HG02798 (cell line): ENCODE measurements at regions not wholly inside any gene's neighbourhood (a gene's known extent, or its start where the extent isn't known, plus 50 kb on each side); places are given as distances from the start of the nearest gene placed in this dataset.
A peak's percentile ranks its signal among the peaks of the same experiment; 100 is the strongest.

ENCODE experiments used
- ATAC-seq: cut with Tn5 transposase; IDR thresholded peaks from one replicate; pipeline ENCODE4 v1.9.1; 2021; ENCODE audit warnings: mild to moderate bottlenecking; ENCODE audit not compliant: unreplicated experiment, poor library complexity

DNA sequence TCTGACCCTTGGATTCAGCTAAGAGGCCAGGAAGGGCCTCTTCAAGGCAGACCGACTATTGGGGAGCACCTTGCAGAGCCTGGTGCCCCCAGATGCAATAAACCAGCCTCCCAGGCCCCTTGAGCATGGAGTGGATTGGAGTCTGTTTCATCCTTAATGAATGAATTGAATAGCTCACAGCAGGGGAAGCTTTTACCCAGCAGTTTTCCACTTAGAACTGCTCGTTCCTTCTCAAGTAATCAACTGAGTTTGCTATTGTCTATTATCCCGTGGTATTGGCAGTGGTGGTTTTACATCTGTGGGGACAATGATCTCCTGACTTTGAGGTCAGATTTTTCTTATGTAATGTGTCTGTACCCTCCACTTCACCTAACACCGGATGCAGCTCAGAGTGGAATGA, 197.6 kb downstream of the AACS start:
- no peak for ATAC-seq

DNA sequence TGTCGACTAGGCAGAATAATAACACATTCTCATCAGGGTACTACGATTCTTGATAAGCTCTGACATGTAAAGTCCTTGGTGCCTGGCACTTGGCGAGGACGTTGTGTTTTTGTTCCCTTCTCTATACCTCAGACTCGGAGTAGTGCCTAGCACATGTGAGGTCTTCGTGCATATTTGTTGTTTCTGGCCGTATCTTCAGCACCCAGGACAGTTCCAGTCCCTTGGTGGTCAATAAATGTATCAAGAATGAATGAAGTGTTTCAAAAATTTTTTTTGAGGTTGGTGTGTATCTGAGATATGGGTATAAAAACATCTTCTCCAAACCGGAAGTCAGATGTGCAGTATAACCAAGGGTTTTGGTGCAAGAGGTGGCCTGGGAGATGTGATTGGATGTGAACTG, 198.2 kb downstream of the AACS start:
- ATAC-seq, result no peak

DNA sequence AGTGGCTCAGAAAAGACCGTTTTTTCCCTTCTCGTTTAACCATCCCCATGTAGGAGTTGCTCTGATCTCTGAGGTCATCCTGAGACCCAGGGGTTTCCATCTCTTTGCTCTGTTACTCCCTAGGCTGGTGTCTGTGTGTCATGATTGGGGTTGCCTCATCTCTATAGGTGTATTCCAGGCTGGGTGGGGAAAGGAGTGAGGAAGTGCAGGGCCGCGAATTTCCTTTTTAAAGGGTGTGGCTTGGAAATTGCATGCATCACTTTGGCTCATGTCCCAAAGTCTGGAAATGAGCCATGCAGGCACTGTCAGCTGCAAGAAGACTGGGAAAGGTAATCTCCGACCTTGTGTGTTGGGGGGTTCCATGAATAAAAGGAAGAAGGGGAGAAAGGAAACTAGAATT, 201.9 kb downstream of the AACS start:
- no peak for ATAC-seq

DNA sequence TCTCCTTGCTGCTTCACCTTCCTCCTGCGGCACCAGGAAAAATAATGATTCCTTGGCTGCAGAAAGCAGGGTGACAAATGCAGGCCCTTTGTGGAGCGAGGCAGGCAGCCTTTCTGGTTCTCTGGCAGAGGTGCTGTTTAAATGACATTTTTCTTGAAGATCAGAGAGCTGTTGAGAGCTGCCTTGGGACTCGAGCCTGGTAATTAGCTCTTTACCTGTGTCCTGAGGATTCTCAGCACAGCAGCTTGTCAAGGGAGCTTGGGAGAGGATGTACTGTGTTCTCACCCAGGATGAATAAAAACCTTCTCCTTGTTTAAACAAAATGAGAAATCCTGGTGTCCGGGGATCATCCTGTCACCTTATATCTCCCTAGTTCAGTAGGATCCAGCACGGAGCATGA, 204.0 kb downstream of the AACS start:
- ATAC-seq, result no peak

DNA sequence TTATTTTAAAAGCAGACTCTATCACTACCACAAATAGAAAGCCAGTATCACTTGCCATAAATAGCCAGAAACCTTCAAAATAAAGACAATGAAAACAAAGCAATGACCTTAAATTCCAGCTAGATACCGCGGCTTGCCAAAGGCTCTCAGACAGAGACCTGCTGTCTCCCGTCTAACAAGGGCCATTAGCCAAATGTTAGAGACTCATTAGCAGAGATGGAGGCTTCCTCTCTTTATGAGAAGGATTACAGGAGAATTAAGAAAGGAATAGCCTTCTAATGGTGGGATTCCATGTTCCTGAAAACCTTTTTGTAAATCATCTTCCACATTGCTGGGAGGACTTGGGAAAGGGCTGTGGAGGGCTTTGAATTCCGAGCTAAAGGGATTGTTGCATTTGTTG, 206.7 kb downstream of the AACS start:
- ATAC-seq, result no peak

DNA sequence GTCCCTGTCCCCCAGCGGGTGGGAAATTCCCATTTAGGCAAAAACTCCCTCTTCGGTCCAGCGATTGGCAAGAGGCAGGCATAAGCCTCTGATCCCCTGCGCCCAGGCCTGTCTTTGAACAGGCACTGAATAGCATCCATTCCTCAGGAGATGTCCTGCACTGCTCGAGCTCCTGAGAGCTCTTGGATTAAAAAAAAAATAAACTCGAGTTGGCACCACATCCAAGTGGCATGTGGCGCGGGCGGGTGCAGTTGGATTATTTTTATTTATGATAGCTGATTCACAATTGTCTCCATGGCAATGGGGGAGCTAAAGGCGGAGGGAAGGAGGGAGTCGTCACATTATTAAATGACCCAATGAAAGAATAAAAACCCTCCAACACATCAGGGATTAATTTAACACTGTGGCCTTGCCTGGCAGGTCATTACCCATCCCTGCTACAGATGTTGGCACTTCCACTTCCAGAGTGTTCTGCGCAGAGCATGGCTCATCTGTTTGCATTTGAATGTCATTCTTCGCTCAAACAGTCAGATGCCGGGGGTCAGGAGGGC, 207.2 kb downstream of the AACS start:
- no peak for ATAC-seq

DNA sequence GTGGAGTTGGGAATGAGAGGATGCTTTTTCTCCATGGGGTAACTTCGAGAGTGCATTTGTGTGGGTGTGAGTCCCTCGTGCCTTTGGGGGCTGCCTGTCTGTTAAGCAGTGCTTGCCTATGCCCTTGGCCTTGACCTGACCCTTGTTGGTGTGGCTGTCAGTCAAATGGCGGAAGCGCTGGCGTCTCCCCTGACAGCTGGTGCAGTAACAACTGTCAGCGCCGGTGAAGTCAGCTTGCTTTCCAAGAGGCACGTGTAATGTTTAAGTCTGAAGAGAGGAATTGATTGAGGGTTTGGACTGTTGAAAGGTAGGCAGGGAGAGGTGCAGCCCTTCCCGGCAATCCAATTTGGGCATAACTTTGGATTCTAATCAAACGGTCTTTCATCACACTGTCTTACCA, 211.3 kb downstream of the AACS start:
- ATAC-seq, result no peak

DNA sequence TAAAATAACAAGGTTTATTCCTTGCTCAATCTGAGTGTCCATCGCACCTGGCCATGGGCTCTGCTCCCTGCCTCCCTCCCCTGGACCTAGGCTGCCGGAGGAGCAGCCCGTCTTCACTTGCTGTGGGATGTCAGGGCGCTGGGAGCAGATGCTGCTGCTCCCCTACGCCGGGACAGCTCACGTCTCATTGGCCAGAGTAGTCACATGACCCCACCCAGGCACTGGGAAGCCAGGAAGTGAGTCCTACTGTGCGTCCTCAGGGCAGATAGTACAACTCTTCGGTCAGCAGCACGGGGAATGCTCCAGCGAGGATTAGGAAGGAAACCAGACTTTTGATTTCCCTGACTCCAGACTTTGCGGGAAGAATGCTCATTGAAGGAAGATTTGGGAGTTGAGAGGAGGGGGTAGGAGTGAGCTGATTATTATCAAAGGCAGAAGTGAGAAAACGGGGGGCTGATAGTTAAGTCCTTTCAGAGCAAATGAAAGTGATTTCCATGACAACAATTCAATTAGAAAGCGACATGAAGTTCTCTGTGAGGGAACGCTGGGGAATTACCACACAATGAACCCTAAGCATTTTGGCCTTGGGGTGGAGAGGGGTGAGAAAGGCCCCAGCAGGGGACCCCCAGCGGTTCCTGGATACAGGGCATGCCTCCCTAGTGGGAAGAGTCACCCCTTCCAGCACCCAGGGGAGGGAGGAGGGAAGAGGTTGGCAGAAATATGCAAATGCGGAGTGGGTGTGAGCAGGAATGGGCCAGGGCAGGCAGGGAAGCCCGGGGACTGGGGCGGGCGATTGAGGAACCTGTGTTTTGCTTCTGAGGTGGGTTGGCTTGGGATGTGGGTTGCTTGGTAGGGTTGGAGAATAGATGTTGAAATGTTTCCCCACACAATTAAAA, 215.5 kb downstream of the AACS start:
- ATAC-seq, result no peak

DNA sequence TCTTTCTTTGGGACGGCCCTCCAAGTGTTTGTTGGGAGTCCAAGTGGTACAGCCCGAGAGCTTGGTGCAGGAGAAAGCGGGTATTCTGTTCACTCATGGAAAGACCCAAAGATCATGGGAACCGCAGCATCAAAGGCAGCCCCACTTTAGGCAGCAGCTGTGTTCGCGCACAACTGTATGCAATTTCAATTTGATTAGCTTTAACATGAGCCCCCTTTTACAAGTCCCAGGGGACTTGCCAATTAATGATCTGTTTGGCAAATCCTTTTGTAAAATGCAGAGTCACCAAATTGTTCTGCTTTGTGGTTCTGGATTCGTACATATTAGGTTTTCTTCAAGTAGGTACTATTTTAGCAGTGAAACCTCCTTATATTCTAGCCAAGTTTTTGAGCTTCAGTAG, 217.7 kb downstream of the AACS start:
- no peak for ATAC-seq

DNA sequence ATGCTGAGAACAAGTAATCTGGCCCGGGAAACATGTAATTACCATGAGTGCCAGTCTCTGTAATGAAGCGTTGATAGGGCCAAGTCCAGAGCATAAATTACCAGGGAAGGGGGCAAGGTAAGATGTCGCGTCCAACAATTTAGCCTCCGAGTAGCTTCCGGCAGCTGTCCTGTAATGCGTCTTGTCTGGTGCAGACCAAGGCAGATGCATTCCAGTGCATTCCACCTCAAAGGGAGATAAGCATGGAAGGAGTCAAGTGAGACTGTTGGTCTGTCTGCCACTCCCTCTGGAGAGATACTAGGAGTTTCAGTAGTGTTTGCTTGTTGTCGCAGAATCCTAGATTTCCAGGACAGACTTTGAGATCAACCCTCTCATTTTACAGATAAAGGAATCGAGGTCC, 218.3 kb downstream of the AACS start:
- no peak for ATAC-seq

DNA sequence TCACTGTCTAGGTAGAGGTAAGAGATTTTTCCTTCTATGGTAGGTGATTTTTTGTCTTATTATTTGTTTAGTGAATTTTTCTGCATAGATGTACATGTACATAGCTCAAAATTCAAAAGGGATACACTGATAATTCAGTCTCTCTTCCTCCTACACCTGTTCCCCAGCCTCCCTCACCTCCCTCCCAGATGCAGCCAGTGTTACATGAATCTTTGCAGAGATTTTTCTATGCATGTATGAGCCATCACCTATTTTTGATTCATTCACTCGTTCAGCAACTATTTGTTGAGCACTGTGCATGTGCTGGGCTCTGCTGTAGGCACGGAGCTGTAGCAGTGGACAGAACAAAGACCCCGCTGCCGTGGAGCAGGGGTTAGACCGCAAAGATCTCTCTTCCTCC, 218.9 kb downstream of the AACS start:
- no peak for ATAC-seq

DNA sequence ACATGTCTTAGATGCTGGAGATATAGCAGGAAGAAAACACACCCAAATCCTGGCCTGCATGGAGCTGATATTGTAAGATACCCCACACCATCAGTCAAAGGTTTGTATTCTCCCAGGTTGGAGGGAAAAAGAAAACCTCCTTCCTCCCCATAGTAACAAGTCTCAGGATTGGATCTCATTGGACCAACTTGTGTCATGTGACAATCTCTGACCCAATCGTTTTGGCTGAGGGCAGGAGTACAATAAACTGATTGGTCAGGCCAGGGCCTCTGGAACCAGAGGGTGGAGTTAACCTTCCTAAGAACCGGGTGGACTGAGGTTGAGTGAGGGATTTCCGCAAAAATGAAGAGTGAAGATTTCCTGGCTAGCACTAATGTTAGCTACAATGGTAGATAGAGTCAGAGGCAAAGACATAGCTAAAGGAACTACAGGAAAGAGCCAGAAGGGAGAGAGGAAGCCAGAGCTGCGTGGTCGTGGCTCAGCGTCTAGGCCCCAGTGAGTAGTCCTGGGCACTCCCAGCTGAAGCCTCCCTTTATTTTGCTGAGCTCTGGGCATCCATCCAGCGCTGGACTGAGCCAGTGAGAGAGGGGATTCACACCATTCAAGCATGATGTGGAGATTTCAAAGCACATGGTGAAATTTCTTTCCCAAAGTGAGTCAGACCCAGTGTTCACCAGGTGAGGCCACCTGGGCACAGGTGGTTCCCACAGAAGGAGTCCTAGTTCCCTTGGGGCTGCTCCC, 219.9 kb downstream of the AACS start:
- ATAC-seq, result no peak

DNA sequence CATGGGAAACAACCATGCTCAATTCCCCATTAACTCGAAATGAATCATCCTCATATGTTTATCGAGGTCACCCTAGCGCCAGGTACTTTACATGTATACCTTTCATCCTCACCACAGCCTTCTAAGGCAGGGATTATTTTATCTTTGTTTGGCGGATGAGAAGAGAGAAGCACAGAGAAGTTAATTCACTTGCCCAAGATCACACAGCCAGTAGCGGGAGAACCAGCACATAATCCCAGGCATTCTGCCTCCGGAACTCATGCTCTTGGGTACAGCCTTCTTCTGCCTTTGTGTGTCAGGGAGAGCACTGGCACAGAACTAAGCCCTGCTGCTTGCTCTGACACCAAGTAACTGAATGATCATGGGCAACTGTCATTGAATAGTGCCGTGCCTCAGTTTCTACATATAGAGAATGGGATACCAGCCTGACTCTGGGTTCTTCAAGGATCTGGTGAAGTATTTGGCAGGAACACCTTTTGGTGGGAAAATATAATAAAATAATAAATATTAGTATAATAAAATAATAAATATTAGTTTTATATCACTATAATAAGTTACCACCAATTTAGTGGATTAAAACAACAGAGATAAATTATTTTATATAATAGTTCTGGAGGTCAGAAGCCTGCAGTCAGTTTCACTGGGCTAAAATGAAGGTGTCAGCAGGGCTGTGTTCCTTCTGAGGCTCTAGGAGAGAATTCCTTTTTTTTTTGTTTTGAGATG, 220.9 kb downstream of the AACS start:
- no peak for ATAC-seq

DNA sequence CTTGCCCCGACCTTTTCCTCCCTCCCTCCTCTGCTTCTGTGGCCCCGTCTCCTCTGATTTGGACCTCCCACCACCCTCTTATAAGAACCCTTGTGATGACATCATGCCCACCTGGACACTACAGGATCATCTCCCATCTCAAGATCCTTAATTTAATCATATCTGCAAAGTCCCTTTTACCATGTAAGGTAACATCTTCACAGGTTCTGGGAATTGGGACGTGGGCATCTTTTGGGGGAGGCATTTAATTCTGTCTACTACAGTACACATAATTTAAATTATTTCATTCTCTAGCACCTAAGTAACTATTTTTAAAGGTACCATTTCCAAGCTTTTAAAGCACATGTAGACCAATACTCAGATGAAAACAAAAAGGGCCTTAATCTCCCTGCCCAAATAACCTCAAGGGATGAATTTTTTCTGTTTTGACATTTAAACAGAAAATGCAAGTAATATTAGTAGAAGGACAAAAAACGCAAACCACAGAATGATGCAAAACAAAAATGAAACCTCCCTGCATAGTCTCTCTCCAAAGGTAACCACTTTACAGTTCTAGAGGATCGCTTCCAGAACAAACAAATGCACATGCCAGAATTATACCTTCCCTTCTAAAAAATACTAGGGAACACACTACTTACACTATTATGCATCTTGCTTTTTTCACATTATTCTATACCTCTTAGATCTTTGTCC, 222.1 kb downstream of the AACS start:
- ATAC-seq, result peak; percentile 81

DNA sequence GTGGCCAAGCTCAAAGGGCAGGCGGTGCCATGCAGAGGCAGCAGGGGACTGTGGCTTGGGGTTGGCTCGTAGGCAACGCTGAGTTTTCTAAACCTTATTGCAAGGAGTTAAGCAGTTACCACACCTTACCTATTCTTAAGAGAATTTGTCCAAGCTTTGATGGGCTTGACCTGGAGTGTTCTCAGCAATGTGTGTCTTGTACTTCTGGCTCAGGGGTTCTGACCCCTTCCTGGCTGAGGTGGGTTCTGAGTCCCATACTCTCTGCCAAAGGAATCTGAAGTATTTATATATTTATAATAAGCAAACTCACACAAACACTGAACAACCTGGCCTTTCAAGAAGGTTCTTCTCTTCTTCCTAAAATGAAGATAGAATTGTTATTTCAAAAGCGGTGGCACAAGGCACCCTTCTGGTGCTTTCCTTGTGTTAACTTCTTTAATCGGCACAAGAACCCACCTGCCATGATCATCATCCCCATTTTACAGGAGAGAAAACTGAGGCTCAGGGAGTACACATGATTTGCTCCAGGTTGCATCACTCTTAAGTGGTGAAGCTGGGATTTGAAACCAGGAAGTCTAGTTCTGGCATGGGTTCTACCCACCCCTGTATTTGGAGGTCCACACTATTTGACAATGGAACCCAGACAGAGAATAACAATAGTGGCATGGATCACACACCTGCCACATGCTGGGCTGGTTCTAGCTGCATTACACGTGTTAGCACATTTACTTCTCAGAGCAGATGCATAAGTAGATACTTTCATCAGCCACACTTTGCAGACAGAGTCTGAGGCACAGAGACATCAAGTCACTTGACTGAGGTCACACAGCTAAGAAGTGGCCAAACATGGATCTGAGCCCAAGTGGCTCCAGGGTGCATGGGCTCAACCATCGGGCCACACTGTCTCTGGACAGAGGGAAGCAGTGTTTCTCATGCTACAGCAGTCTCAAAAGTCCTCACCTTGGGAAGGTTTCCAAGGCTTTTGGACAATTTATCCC, 224.0 kb downstream of the AACS start:
- ATAC-seq, result no peak

DNA sequence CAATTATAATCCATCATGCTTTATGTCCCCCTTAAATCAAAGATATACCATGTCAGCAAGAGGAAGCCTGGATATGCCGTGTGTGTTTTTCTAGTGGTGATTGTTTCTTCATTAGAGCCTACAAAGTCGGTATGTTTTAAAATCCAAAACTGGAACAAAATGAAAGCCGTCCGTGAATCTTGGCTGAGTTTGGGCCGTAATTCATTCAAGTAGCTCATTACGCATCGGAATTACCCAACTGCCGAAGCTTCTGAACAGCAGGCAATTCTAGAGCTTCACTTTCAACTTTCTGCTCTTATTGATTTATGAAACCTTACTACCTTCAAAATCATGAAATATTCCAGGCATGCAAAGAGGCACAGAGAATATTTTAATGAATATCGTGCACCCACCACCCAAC, 224.7 kb downstream of the AACS start:
- no peak for ATAC-seq

DNA sequence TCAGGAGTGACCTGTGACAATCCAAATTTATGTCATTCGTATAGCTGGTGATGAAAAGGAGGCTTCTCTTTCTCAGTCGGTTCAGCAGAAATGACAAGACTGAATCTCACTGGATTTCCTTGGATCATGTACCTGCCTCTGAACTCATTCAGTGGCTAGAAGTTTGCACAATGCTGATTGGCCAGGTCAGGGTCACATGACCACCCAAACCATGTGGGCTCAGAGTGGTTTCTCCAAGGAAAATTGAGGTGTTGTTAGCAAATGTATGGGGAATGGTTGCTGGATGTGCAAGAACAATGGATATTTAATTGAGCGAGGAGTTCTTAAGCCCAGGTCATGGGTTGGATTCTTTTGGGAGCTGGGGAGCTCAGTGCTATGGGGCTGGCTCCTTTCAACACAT, 227.5 kb downstream of the AACS start:
- no peak for ATAC-seq

DNA sequence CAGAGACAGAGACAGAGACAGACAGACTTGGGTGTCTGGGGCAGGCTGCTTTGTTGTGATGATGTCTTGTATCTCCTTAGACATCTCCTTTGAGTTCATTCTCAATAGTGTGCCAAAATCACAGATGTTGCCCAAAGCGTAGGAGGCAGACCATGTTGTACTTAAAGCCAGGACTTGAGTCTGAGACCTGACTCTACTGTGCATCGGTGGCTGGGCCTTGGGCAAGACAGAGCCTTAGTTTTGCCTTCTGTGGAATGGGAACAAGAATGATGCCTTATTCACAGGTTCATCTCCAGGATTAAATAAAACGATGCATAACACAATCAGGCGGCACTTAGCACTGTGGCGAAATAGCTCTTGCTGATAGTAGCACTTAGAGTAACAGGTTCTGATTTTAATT, 230.3 kb downstream of the AACS start:
- no peak for ATAC-seq

DNA sequence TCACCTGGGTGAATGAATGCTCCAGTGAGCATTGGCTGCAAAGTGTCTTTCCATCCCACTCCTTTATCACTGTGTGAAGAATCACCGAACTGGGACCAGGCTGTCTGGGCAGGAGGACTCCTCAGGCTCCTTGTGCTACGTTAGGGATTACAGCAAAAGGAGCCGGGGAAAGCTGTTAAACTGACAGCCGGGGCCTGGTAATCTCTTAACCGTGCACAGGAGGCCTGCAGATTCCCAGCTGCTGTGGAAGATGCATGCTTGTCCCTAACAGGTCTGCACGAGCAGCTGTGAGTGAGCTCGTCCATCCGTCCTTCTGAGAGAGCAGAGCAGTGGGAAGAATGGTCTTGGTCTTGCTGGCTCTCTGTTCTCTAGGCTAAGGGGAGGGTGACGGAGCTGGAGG, 231.5 kb downstream of the AACS start:
- ATAC-seq, result no peak
